SU-DHL-6 (cell line): ENCODE measurements at regions not wholly inside any gene's neighbourhood (a gene's known extent, or its start where the extent isn't known, plus 50 kb on each side); places are given as distances from the start of the nearest gene placed in this dataset.

Experiments used
- H2AFZ ChIP-seq: fragments of 200-600 bp; sonication (generic); 2 replicates; pipeline ENCODE4 v1.6.1; 2014; ENCODE audit warnings: low read depth, mild to moderate bottlenecking, moderate library complexity, mixed read lengths, antibody characterized with exemption, low read length; ENCODE audit not compliant: severe bottlenecking
- H3F3A ChIP-seq: fragments of 200-600 bp; shearing (Covaris generic); 2 replicates; pipeline ENCODE4 v1.6.0; 2016; ENCODE audit warnings: antibody characterized with exemption, mild to moderate bottlenecking; ENCODE audit not compliant: insufficient read depth
- H3K27ac ChIP-seq: fragments of 200-600 bp; sonication (generic); 2 replicates; pipeline ENCODE4 v1.5.1; 2016; ENCODE audit warnings: low read depth, mild to moderate bottlenecking, low read length, moderate library complexity, mixed read lengths
- H3K27me3 ChIP-seq: fragments of 200-600 bp; sonication (generic), shearing (Covaris generic); 2 replicates; pipeline ENCODE4 v1.6.0; 2014; ENCODE audit warnings: mild to moderate bottlenecking, low read length
- H3K36me3 ChIP-seq: fragments of 200-600 bp; sonication (generic); 2 replicates; pipeline ENCODE4 v1.6.1; 2014; ENCODE audit warnings: mild to moderate bottlenecking, low read length, mixed read lengths
- H3K4me2 ChIP-seq: fragments of 300-600, 200-600 bp; shearing (Covaris generic), sonication (generic); 2 replicates; pipeline ENCODE4 v1.6.0; 2014; ENCODE audit warnings: low read length, low read depth, mild to moderate bottlenecking; ENCODE audit not compliant: poor library complexity, severe bottlenecking
- H3K4me3 ChIP-seq: fragments of 200-600 bp; sonication (generic); 2 replicates; pipeline ENCODE4 v1.5.1; 2014; ENCODE audit warnings: antibody characterized with exemption, low read length, mild to moderate bottlenecking, mixed read lengths; ENCODE audit not compliant: insufficient read depth, poor library complexity, severe bottlenecking
- H3K79me2 ChIP-seq: fragments of 200-600 bp; sonication (generic); 2 replicates; pipeline ENCODE4 v1.6.1; 2014; ENCODE audit warnings: mild to moderate bottlenecking, low read length, moderate library complexity; ENCODE audit not compliant: insufficient read depth
- H3K9ac ChIP-seq: fragments of 200-600 bp; sonication (generic); 2 replicates; pipeline ENCODE4 v1.7.0; 2014; ENCODE audit warnings: mild to moderate bottlenecking, low read length
- H3K9me2 ChIP-seq: fragments of 200-600 bp; sonication (generic); replicated peaks from 2 replicates; pipeline ENCODE4 v1.6.1; 2014; ENCODE audit warnings: low read length; ENCODE audit not compliant: insufficient read depth
- H3K9me3 ChIP-seq: fragments of 200-600 bp; sonication (generic); 2 replicates; pipeline ENCODE4 v1.6.1; 2014; ENCODE audit warnings: low read length, mixed read lengths; ENCODE audit not compliant: insufficient read depth
- H4K20me1 ChIP-seq: fragments of 200-600 bp; sonication (generic); 2 replicates; pipeline ENCODE4 v1.6.1; 2014; ENCODE audit warnings: low read depth, mild to moderate bottlenecking, antibody characterized with exemption, low read length, moderate library complexity, mixed read lengths
- CTCF ChIP-seq: fragments of 200-600 bp; sonication (generic); IDR thresholded peaks from one replicate; pipeline ENCODE4 v1.5.1; 2017; ENCODE audit warnings: antibody characterized with exemption, mild to moderate bottlenecking, low read length, moderate library complexity; ENCODE audit not compliant: insufficient read depth, poor library complexity, severe bottlenecking
- EZH2phosphoT487 ChIP-seq: fragments of 200-600 bp; sonication (generic), shearing (Covaris generic); conservative IDR thresholded peaks from 2 replicates; pipeline ENCODE4 v1.6.1; 2018; ENCODE audit warnings: mild to moderate bottlenecking, antibody characterized with exemption, low read length, moderate library complexity, mixed read lengths

DNA sequence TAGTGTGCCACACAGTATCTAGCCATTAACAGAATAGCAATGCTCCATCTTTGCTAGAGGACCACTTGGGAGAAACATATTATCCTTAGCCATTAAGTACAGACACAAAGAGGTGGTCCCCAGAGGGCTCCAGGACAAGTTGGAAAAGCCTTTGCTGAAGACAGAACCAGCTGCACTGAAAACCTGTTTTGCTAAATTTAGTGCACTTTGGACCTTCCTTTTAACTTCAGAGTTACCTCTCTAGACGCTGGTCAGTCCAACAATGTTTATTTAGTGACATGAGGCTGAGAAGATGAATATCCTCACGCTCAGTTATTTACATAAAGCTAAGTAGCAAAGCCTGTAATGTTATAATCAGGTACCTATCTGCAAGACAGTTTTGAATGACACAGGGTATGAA lies 265.0 kb upstream of the ZNF608 start:
- no peaks in the 10 kb centered on the region for H3K79me2 ChIP-seq
- H3K4me2 ChIP-seq, result peak overlapping the region; percentile 21
- no peak overlapping the region for H3K27ac ChIP-seq
- no peak overlapping the region for H2AFZ ChIP-seq
- no peaks in the 10 kb centered on the region for H3K9me2 ChIP-seq
- H3K9ac ChIP-seq, result no peak overlapping the region
- no peaks in the 10 kb centered on the region for H4K20me1 ChIP-seq
- peaks cover 7% of the 10 kb centered on the region for H3F3A ChIP-seq
- no peaks in the 10 kb centered on the region for H3K9me3 ChIP-seq
- H3K36me3 ChIP-seq, result no peaks in the 10 kb centered on the region
- H3K27me3 ChIP-seq, result no peaks in the 10 kb centered on the region
- TF ChIP-seq EZH2phosphoT487 (no peak), CTCF (no peak)
- no peak overlapping the region for H3K4me3 ChIP-seq

DNA sequence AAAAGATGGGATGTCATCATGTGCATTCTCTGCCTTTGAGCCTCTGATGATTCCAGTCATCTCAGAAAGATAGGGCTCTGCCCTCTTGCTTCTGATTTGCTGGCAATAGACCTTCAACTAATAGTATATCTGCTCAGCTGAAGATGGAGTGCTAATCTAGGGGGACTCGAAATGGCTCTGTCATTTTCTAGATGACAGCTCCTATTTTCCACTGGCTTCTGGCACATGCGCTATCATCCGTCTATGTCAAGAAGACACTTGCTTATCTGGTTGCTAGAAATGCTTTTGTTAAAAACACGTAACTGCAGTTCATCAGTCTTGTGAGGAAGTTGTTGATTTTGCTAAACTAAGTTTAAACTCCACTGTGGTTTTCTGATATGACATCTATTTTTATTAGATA lies 265.5 kb upstream of the ZNF608 start:
- H3K4me2 ChIP-seq, result peak overlapping the region; percentile 21
- H3K9ac ChIP-seq, result no peak overlapping the region
- H2AFZ ChIP-seq, result no peak overlapping the region
- no peaks in the 10 kb centered on the region for H3K79me2 ChIP-seq
- H3K36me3 ChIP-seq, result no peaks in the 10 kb centered on the region
- H3K27ac ChIP-seq, result no peak overlapping the region
- H4K20me1 ChIP-seq, result no peaks in the 10 kb centered on the region
- peaks cover 2% of the 10 kb centered on the region for H3F3A ChIP-seq
- TF ChIP-seq CTCF (no peak), EZH2phosphoT487 (no peak)
- no peaks in the 10 kb centered on the region for H3K9me2 ChIP-seq
- H3K4me3 ChIP-seq, result no peak overlapping the region
- no peaks in the 10 kb centered on the region for H3K27me3 ChIP-seq
- no peaks in the 10 kb centered on the region for H3K9me3 ChIP-seq

- H3K27ac ChIP-seq, result no peak overlapping the region
- no peaks in the 10 kb centered on the region for H3K9me3 ChIP-seq
- H3K27me3 ChIP-seq, result no peaks in the 10 kb centered on the region
- no peaks in the 10 kb centered on the region for H3K36me3 ChIP-seq
- TF ChIP-seq EZH2phosphoT487 (no peak), CTCF (no peak)
- no peaks in the 10 kb centered on the region for H3F3A ChIP-seq
- no peaks in the 10 kb centered on the region for H3K9me2 ChIP-seq
- H3K79me2 ChIP-seq, result no peaks in the 10 kb centered on the region
- no peak overlapping the region for H3K9ac ChIP-seq
- no peak overlapping the region for H2AFZ ChIP-seq
- no peak overlapping the region for H3K4me3 ChIP-seq
- no peaks in the 10 kb centered on the region for H4K20me1 ChIP-seq
- no peak overlapping the region for H3K4me2 ChIP-seq
Measured at GRCh38 chr5:125012727-125013451, 266.4 kb upstream of the ZNF608 start.
